Mesendoderm (in vitro differentiated cells): ENCODE measurements at regions not wholly inside any gene's neighbourhood (a gene's known extent, or its start where the extent isn't known, plus 50 kb on each side); places are given as distances from the start of the nearest gene placed in this dataset.

Source experiments
- DNase-seq: peaks from one replicate; pipeline ENCODE4 v3.0.0; 2013
- H2AK5ac ChIP-seq: 2 replicates; pipeline ENCODE4 v1.6.1; 2013; ENCODE audit warnings: low read length, inconsistent platforms
- H2BK120ac ChIP-seq: 2 replicates; pipeline ENCODE4 v1.6.1; 2013; ENCODE audit warnings: low read depth, mild to moderate bottlenecking, low read length, moderate library complexity, mixed read lengths
- H2BK15ac ChIP-seq: replicated peaks from 2 replicates; pipeline ENCODE4 v1.6.1; 2013; ENCODE audit warnings: low read depth, mild to moderate bottlenecking, moderate library complexity
- H2BK5ac ChIP-seq: 2 replicates; pipeline ENCODE4 v1.6.1; 2013; ENCODE audit warnings: low read length, inconsistent platforms
- H3K18ac ChIP-seq: 2 replicates; pipeline ENCODE4 v1.6.1; 2013; ENCODE audit warnings: mild to moderate bottlenecking, low read length, mixed read lengths
- H3K23ac ChIP-seq: one replicate; pipeline ENCODE4 v1.6.1; 2013; ENCODE audit warnings: low read length
- H3K27ac ChIP-seq: 2 replicates; pipeline ENCODE4 v1.5.1; 2013; ENCODE audit warnings: low read depth, mild to moderate bottlenecking, inconsistent platforms, low read length, moderate library complexity
- H3K27me3 ChIP-seq: 2 replicates; pipeline ENCODE4 v1.6.1; 2013; ENCODE audit warnings: low read length, control low read depth, mild to moderate bottlenecking, inconsistent platforms; ENCODE audit not compliant: insufficient read depth, poor library complexity
- H3K36me3 ChIP-seq: 2 replicates; pipeline ENCODE4 v1.6.1; 2013; ENCODE audit warnings: low read length, inconsistent platforms; ENCODE audit not compliant: control insufficient read depth, insufficient read depth
- H3K4ac ChIP-seq: one replicate; pipeline ENCODE4 v1.6.1; 2013; ENCODE audit warnings: low read depth, mild to moderate bottlenecking, low read length, moderate library complexity
- H3K4me1 ChIP-seq: 2 replicates; pipeline ENCODE4 v1.6.1; 2013; ENCODE audit warnings: low read depth, low read length, inconsistent platforms; ENCODE audit not compliant: control insufficient read depth
- H3K4me2 ChIP-seq: 2 replicates; pipeline ENCODE4 v1.6.1; 2013; ENCODE audit warnings: low read length
- H3K4me3 ChIP-seq: 2 replicates; pipeline ENCODE4 v1.5.1; 2013; ENCODE audit warnings: mild to moderate bottlenecking, low read length
- H3K56ac ChIP-seq: one replicate; pipeline ENCODE4 v1.6.1; 2013; ENCODE audit warnings: low read length
- H3K79me1 ChIP-seq: 2 replicates; pipeline ENCODE4 v1.6.1; 2013; ENCODE audit warnings: low read length, inconsistent platforms
- H3K79me2 ChIP-seq: 2 replicates; pipeline ENCODE4 v1.6.1; 2013; ENCODE audit warnings: mild to moderate bottlenecking, low read length; ENCODE audit not compliant: control insufficient read depth, insufficient read depth
- H3K9ac ChIP-seq: 2 replicates; pipeline ENCODE4 v1.6.1; 2013; ENCODE audit warnings: low read length, inconsistent platforms
- H4K5ac ChIP-seq: one replicate; pipeline ENCODE4 v1.6.1; 2013; ENCODE audit warnings: low read length
- H4K8ac ChIP-seq: one replicate; pipeline ENCODE4 v1.6.1; 2013; ENCODE audit warnings: low read depth, mild to moderate bottlenecking, control low read depth, low read length, moderate library complexity
- WGBS: extraction: QIAGEN DNeasy Blood & Tissue Kit; methylation state at CpG from one replicate; pipeline ENCODE4 v1.1.7; 2013; ENCODE audit warnings: low lambda C conversion rate, missing lambda C conversion rate; ENCODE audit not compliant: insufficient coverage; ENCODE audit errors: extremely low coverage; 5-methylcytosine and 5-hydroxymethylcytosine counted together

- Histone ChIP-seq H3K4ac (no peak overlapping the region), H3K27me3 (no peaks in the 10 kb centered on the region), H3K56ac (no peak overlapping the region), H2BK120ac (no peak overlapping the region), H3K4me3 (no peak overlapping the region), H2BK15ac (no peak overlapping the region), H3K36me3 (no peaks in the 10 kb centered on the region), H3K79me2 (no peaks in the 10 kb centered on the region), H3K18ac (no peak overlapping the region), H3K4me2 (no peak overlapping the region), H3K4me1 (no peaks in the 10 kb centered on the region), H3K79me1 (no peaks in the 10 kb centered on the region), H2BK5ac (no peak overlapping the region), H3K27ac (no peak overlapping the region), H2AK5ac (no peak overlapping the region), H3K23ac (no peak overlapping the region), H3K9ac (no peak overlapping the region), H4K5ac (no peak overlapping the region), H4K8ac (no peak overlapping the region)
- WGBS = no CpG with 5 or more reads among the region's 9 CpGs
- DNase-seq = no peak
These were observed 345.6 kb upstream of the AJAP1 start for GRCh38 chr1:4308806-4309205.

GRCh38 chr1:4309676-4310320 is 344.6 kb upstream of the AJAP1 start:
- H3K56ac ChIP-seq = no peak overlapping the region
- H4K8ac ChIP-seq = no peak overlapping the region
- no peak overlapping the region for H3K4ac ChIP-seq
- no peaks in the 10 kb centered on the region for H3K79me1 ChIP-seq
- H2BK120ac ChIP-seq = no peak overlapping the region
- no peak for DNase-seq
- H3K4me2 ChIP-seq = no peak overlapping the region
- H2BK15ac ChIP-seq = no peak overlapping the region
- H3K9ac ChIP-seq = no peak overlapping the region
- H3K4me1 ChIP-seq = no peaks in the 10 kb centered on the region
- H2BK5ac ChIP-seq = no peak overlapping the region
- H2AK5ac ChIP-seq = no peak overlapping the region
- no peak overlapping the region for H4K5ac ChIP-seq
- H3K27ac ChIP-seq = no peak overlapping the region
- H3K18ac ChIP-seq = no peak overlapping the region
- WGBS = no CpG with 5 or more reads among the region's 9 CpGs
- H3K27me3 ChIP-seq = no peaks in the 10 kb centered on the region
- no peak overlapping the region for H3K23ac ChIP-seq
- H3K79me2 ChIP-seq = no peaks in the 10 kb centered on the region
- no peak overlapping the region for H3K4me3 ChIP-seq
- H3K36me3 ChIP-seq = no peaks in the 10 kb centered on the region

- H4K5ac ChIP-seq = no peak overlapping the region
- no peaks in the 10 kb centered on the region for H3K36me3 ChIP-seq
- no peak overlapping the region for H4K8ac ChIP-seq
- no peaks in the 10 kb centered on the region for H3K79me2 ChIP-seq
- no peaks in the 10 kb centered on the region for H3K27me3 ChIP-seq
- H3K4me1 ChIP-seq = no peaks in the 10 kb centered on the region
- H3K27ac ChIP-seq = no peak overlapping the region
- H3K9ac ChIP-seq = no peak overlapping the region
- H3K4ac ChIP-seq = no peak overlapping the region
- H2BK5ac ChIP-seq = no peak overlapping the region
- H3K56ac ChIP-seq = no peak overlapping the region
- H3K18ac ChIP-seq = no peak overlapping the region
- no peak overlapping the region for H2BK120ac ChIP-seq
- DNase-seq = no peak
- WGBS = no CpG with 5 or more reads among the region's 9 CpGs
- H3K79me1 ChIP-seq = no peaks in the 10 kb centered on the region
- H3K4me3 ChIP-seq = no peak overlapping the region
- H3K4me2 ChIP-seq = no peak overlapping the region
- no peak overlapping the region for H2AK5ac ChIP-seq
- no peak overlapping the region for H2BK15ac ChIP-seq
- H3K23ac ChIP-seq = no peak overlapping the region
These were observed 343.9 kb upstream of the AJAP1 start for GRCh38 chr1:4310396-4310923.

GRCh38 chr1:4312024-4312423 is 342.4 kb upstream of the AJAP1 start:
- H3K27ac ChIP-seq = no peak overlapping the region
- H3K9ac ChIP-seq = no peak overlapping the region
- no peak overlapping the region for H3K23ac ChIP-seq
- H2BK5ac ChIP-seq = no peak overlapping the region
- no peak overlapping the region for H3K4ac ChIP-seq
- DNase-seq = no peak
- no peaks in the 10 kb centered on the region for H3K27me3 ChIP-seq
- H3K4me1 ChIP-seq = no peaks in the 10 kb centered on the region
- H3K79me2 ChIP-seq = no peaks in the 10 kb centered on the region
- WGBS = no CpG with 5 or more reads among the region's 6 CpGs
- H2BK120ac ChIP-seq = no peak overlapping the region
- H2BK15ac ChIP-seq = no peak overlapping the region
- no peaks in the 10 kb centered on the region for H3K36me3 ChIP-seq
- H3K4me2 ChIP-seq = no peak overlapping the region
- no peak overlapping the region for H2AK5ac ChIP-seq
- H4K5ac ChIP-seq = no peak overlapping the region
- no peak overlapping the region for H3K56ac ChIP-seq
- no peak overlapping the region for H3K4me3 ChIP-seq
- H3K79me1 ChIP-seq = no peaks in the 10 kb centered on the region
- H4K8ac ChIP-seq = no peak overlapping the region
- H3K18ac ChIP-seq = no peak overlapping the region

- Histone ChIP-seq H3K79me1 (no peaks in the 10 kb centered on the region), H3K4ac (no peak overlapping the region), H3K79me2 (no peaks in the 10 kb centered on the region), H2BK5ac (no peak overlapping the region), H4K8ac (no peak overlapping the region), H3K36me3 (no peaks in the 10 kb centered on the region), H4K5ac (no peak overlapping the region), H2BK15ac (no peak overlapping the region), H3K4me2 (no peak overlapping the region), H3K23ac (no peak overlapping the region), H3K4me3 (no peak overlapping the region), H3K56ac (no peak overlapping the region), H3K9ac (no peak overlapping the region), H2BK120ac (no peak overlapping the region), H3K4me1 (peaks cover 3% of the 10 kb centered on the region), H3K18ac (no peak overlapping the region), H3K27ac (no peak overlapping the region), H3K27me3 (no peaks in the 10 kb centered on the region), H2AK5ac (no peak overlapping the region)
- no peak for DNase-seq
- no CpG with 5 or more reads among the region's 4 CpGs for WGBS
These were observed 339.2 kb upstream of the AJAP1 start for GRCh38 chr1:4315202-4315601.

GRCh38 chr1:4317207-4317606 is 337.2 kb upstream of the AJAP1 start:
- Histone ChIP-seq H4K5ac (no peak overlapping the region), H3K4me1 (peaks cover 3% of the 10 kb centered on the region), H3K23ac (no peak overlapping the region), H3K4ac (no peak overlapping the region), H2AK5ac (no peak overlapping the region), H3K9ac (no peak overlapping the region), H3K4me3 (no peak overlapping the region), H3K56ac (no peak overlapping the region), H3K4me2 (no peak overlapping the region), H2BK120ac (no peak overlapping the region), H3K18ac (no peak overlapping the region), H2BK5ac (no peak overlapping the region), H3K27me3 (no peaks in the 10 kb centered on the region), H2BK15ac (no peak overlapping the region), H4K8ac (no peak overlapping the region), H3K79me2 (no peaks in the 10 kb centered on the region), H3K79me1 (no peaks in the 10 kb centered on the region), H3K27ac (no peak overlapping the region), H3K36me3 (no peaks in the 10 kb centered on the region)
- peak; percentile 63 for DNase-seq
- no CpG with 5 or more reads among the region's 6 CpGs for WGBS
